ENCODE measurements at regions not wholly inside any gene's neighbourhood (a gene's known extent, or its start where the extent isn't known, plus 50 kb on each side); places are given as distances from the start of the nearest gene placed in this dataset.

GRCh38 chr12:4833524-4833923, 76.2 kb upstream of the KCNA1 start:
- TF ChIP-seq ZFP30 (CRISPR knock-in tag; IDR thresholded peaks at IDR 0.05) (no peak), ZFP3 (CRISPR knock-in tag; IDR thresholded peaks at IDR 0.05) (no peak), ARNTL (CRISPR knock-in tag; IDR thresholded peaks at IDR 0.05; ENCODE audit: borderline replicate concordance, low read depth) (no peak)
